ENCODE measurements at regions not wholly inside any gene's neighbourhood (a gene's known extent, or its start where the extent isn't known, plus 50 kb on each side); places are given as distances from the start of the nearest gene placed in this dataset.

DNA sequence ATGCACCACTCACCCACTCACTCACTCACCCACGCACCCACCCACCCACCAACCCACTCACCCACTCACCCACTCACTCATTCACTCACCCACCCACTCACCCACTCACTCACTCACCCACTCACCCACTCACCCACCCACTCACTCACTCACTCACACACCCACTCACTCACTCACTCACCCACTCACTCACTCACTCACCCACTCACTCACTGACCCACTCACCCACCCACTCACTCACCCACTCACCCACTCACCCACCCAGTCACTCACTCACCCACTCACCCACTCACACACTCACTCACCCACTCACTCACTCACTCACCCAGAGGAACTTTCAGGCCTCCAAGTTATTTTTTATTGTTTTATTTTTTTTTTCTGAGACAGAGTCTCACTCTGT is 93.1 kb upstream of the MKI67 start:
- TF ChIP-seq, protein P1, sequence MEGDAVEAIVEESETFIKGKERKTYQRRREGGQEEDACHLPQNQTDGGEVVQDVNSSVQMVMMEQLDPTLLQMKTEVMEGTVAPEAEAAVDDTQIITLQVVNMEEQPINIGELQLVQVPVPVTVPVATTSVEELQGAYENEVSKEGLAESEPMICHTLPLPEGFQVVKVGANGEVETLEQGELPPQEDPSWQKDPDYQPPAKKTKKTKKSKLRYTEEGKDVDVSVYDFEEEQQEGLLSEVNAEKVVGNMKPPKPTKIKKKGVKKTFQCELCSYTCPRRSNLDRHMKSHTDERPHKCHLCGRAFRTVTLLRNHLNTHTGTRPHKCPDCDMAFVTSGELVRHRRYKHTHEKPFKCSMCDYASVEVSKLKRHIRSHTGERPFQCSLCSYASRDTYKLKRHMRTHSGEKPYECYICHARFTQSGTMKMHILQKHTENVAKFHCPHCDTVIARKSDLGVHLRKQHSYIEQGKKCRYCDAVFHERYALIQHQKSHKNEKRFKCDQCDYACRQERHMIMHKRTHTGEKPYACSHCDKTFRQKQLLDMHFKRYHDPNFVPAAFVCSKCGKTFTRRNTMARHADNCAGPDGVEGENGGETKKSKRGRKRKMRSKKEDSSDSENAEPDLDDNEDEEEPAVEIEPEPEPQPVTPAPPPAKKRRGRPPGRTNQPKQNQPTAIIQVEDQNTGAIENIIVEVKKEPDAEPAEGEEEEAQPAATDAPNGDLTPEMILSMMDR (IDR thresholded peaks at IDR 0.05; ENCODE audit: insufficient read depth, low read length, missing control alignments), result no peak
- ChIA-PET CTCF (no interaction called here), POLR2A (no interaction called here)
- no peak overlapping the region for H3K4me3 ChIP-seq (ENCODE audit: low read depth, low read length)
- no peak for DNase-seq (ENCODE audit: low read depth, low spot score)

DNA sequence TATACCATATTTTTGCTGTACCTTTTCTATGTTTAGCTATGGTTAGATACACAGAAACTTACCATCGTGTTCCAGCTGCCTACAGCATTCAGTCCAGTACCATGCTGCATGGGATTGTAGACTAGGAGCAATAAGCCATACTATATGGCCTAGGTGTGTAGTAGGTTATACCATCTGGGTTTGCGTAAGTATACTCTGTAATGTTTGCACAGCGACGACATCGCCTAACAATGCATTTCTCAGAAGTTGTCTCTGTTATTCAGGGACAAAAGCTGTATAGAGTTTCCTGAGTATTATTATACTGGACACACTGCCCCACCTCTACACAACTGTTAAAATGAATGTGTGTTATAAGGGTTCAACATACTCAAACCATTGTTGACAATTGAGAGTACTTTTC is 93.8 kb upstream of the MKI67 start:
- CTCF ChIA-PET, result no interaction called here
- TF ChIP-seq, protein P1 (IDR thresholded peaks at IDR 0.05; ENCODE audit: insufficient read depth, low read length, missing control alignments), result no peak

DNA sequence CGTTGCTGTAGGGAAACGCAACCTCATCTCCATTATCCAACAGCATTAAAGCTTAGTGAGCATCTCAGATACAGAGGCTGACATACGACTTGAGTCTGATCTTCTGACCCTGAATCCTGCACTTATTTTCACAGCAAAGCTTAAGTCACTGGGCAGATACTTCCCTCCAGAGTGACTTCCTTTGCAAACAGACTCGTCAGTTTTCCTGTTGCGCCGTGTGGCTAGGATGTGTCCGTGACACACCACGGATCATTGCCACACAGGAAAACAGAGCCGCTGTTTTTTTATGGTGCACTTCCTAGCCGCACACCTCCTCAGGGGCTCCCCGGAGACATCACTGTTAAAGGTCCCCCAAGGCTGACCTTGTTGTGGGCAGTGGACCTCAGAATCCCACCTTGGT is 94.9 kb upstream of the MKI67 start:
- POLR2A ChIA-PET, result no interaction called here
- no peak for DNase-seq (ENCODE audit: low read depth, low spot score)
- TF ChIP-seq, protein P1 (IDR thresholded peaks at IDR 0.05; ENCODE audit: insufficient read depth, low read length, missing control alignments), result no peak
- CTCF ChIA-PET, result interaction anchor here (2.4 kb wide), 1 partner anchor 9 kb away, joined by 10 read pairs; no protein-coding TSS in a partner anchor
- no peak overlapping the region for H3K4me3 ChIP-seq (ENCODE audit: low read depth, low read length)

More for the DNA sequence above, 93.8 kb upstream of the MKI67 start:
- POLR2A ChIA-PET, result no interaction called here
- no peak overlapping the region for H3K4me3 ChIP-seq (ENCODE audit: low read depth, low read length)
- DNase-seq (ENCODE audit: low read depth, low spot score), result no peak

DNA sequence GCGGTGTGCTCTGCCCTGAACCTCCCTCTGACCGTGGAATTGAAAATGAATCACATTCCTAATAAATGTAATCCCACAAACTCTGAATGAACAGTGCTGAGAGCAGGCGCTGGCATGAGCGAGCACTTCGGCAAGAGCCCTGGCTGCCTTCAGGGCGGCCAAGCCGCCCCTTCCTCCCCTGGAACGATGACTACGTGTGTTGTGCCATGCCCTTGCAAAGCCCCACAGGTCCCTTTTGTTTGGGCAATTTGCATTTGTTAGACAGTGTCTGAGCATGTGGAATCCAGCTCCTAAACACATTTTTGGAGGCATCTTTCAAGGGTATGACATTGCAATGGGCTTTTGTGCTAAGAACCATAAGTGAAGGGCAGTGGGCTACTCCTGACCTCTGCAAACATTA is 95.6 kb upstream of the MKI67 start:
- no peak for DNase-seq (ENCODE audit: low read depth, low spot score)
- POLR2A ChIA-PET, result no interaction called here
- CTCF ChIA-PET, result interaction anchor here (2.4 kb wide), 1 partner anchor 10 kb away, joined by 10 read pairs; no protein-coding TSS in a partner anchor
- TF ChIP-seq, protein P1 (IDR thresholded peaks at IDR 0.05; ENCODE audit: insufficient read depth, low read length, missing control alignments), result no peak
- H3K4me3 ChIP-seq (ENCODE audit: low read depth, low read length), result no peak overlapping the region

GRCh38 chr10:128222332-128222849 is 96.2 kb upstream of the MKI67 start:
- DNase-seq (ENCODE audit: low read depth, low spot score), result no peak
- TF ChIP-seq, protein P1 (IDR thresholded peaks at IDR 0.05; ENCODE audit: insufficient read depth, low read length, missing control alignments), result no peak
- CTCF ChIA-PET, result interaction anchor here (2.4 kb wide), 1 partner anchor 10 kb away, joined by 10 read pairs; no protein-coding TSS in a partner anchor
- H3K4me3 ChIP-seq (ENCODE audit: low read depth, low read length), result no peak overlapping the region
- POLR2A ChIA-PET, result no interaction called here

GRCh38 chr10:128230401-128230800 is 104.2 kb upstream of the MKI67 start:
- POLR2A ChIA-PET, result no interaction called here
- H3K4me3 ChIP-seq (ENCODE audit: low read depth, low read length), result no peak overlapping the region
- no peak for DNase-seq (ENCODE audit: low read depth, low spot score)
- TF ChIP-seq, protein P1 (IDR thresholded peaks at IDR 0.05; ENCODE audit: insufficient read depth, low read length, missing control alignments), result no peak
- CTCF ChIA-PET, result no interaction called here
